HG02678 (cell line): ENCODE measurements at regions not wholly inside any gene's neighbourhood (a gene's known extent, or its start where the extent isn't known, plus 50 kb on each side); places are given as distances from the start of the nearest gene placed in this dataset.
"Not testable (repeated sequence)": the region's sequence is repeated elsewhere in the genome, so short reads cannot be mapped to it uniquely, and the experiment has no call there.

Experiments used
- ATAC-seq: cut with Tn5 transposase; IDR thresholded peaks from one replicate; pipeline ENCODE4 v1.9.1; 2021; ENCODE audit warnings: mild to moderate bottlenecking, moderate library complexity; ENCODE audit not compliant: unreplicated experiment

GRCh38 chr4:12500409-12500808 lies 983.7 kb downstream of the RAB28 start:
- ATAC-seq: no peak

- no peak for ATAC-seq
These were observed 984.4 kb downstream of the RAB28 start for GRCh38 chr4:12499693-12500092.

GRCh38 chr4:12495211-12495610 lies 988.9 kb downstream of the RAB28 start:
- no peak for ATAC-seq

GRCh38 chr4:12492730-12493393 lies 991.3 kb downstream of the RAB28 start:
- no peak for ATAC-seq

GRCh38 chr4:12488672-12489071 lies 995.5 kb downstream of the RAB28 start:
- ATAC-seq: no peak

- ATAC-seq: no peak
These were observed 997.1 kb downstream of the RAB28 start for GRCh38 chr4:12487000-12487399.

GRCh38 chr4:12472087-12472486 lies 1012.1 kb downstream of the RAB28 start:
- no peak for ATAC-seq

- ATAC-seq: no peak
These were observed 1012.9 kb downstream of the RAB28 start for GRCh38 chr4:12471193-12471592.

- ATAC-seq: not testable (repeated sequence)
These were observed 1022.6 kb downstream of the RAB28 start for GRCh38 chr4:12461576-12461975.

GRCh38 chr4:12459126-12459525 lies 1025.0 kb downstream of the RAB28 start:
- ATAC-seq: no peak

GRCh38 chr4:12458621-12459020 lies 1025.5 kb downstream of the RAB28 start:
- ATAC-seq: no peak

- ATAC-seq: no peak
These were observed 1023.6 kb upstream of the HS3ST1 start for GRCh38 chr4:12452291-12452690.

GRCh38 chr4:12447451-12447850 lies 1018.8 kb upstream of the HS3ST1 start:
- no peak for ATAC-seq

- no peak for ATAC-seq
These were observed 1018.0 kb upstream of the HS3ST1 start for GRCh38 chr4:12446657-12447185.

- ATAC-seq: no peak
These were observed 1017.6 kb upstream of the HS3ST1 start for GRCh38 chr4:12446256-12446655.

- no peak for ATAC-seq
These were observed 1017.1 kb upstream of the HS3ST1 start for GRCh38 chr4:12445711-12446235.

- no peak for ATAC-seq
These were observed 1011.1 kb upstream of the HS3ST1 start for GRCh38 chr4:12439633-12440305.

- ATAC-seq: not testable (repeated sequence)
These were observed 1002.6 kb upstream of the HS3ST1 start for GRCh38 chr4:12431259-12431658.

- ATAC-seq: no peak
These were observed 992.7 kb upstream of the HS3ST1 start for GRCh38 chr4:12421364-12421763.

- ATAC-seq: no peak
These were observed 988.1 kb upstream of the HS3ST1 start for GRCh38 chr4:12416755-12417154.

- no peak for ATAC-seq
These were observed 985.6 kb upstream of the HS3ST1 start for GRCh38 chr4:12414181-12414812.

GRCh38 chr4:12411072-12411471 lies 982.4 kb upstream of the HS3ST1 start:
- no peak for ATAC-seq
